Liver (tissue), 8 donors: ENCODE measurements at regions not wholly inside any gene's neighbourhood (a gene's known extent, or its start where the extent isn't known, plus 50 kb on each side); places are given as distances from the start of the nearest gene placed in this dataset.

Source experiments
- DNase-seq: peaks from one replicate; pipeline ENCODE4 v3.0.0-alpha.2; 2017; ENCODE audit warnings: low spot score
- H3K27ac ChIP-seq, 2 donors: one replicate each; pipeline ENCODE4 v1.7.0; 2013; ENCODE audit warnings: inconsistent platforms in 2 of 2, low read length in 2 of 2, control low read depth in 1 of 2, low read depth in 1 of 2, mild to moderate bottlenecking in 1 of 2
- H3K27me3 ChIP-seq, 4 donors: one replicate each; pipeline versions ENCODE4 v1.6.1 to v1.7.0; 2013; ENCODE audit warnings: low read length in 3 of 4, inconsistent platforms in 1 of 4, mild to moderate bottlenecking in 1 of 4, moderate library complexity in 1 of 4; ENCODE audit not compliant: control insufficient read depth in 4 of 4, insufficient read depth in 4 of 4
- H3K36me3 ChIP-seq, 4 donors: one replicate each; pipeline versions ENCODE4 v1.6.1 to v1.7.0; 2013; ENCODE audit warnings: low read length in 3 of 4, mild to moderate bottlenecking in 3 of 4, low read depth in 1 of 4, moderate library complexity in 1 of 4; ENCODE audit not compliant: control insufficient read depth in 4 of 4, insufficient read depth in 3 of 4
- H3K4me1 ChIP-seq, 4 donors: one replicate each; pipeline versions ENCODE4 v1.6.1 to v1.7.0; 2013; ENCODE audit warnings: low read length in 3 of 4, mild to moderate bottlenecking in 3 of 4, moderate library complexity in 1 of 4; ENCODE audit not compliant: control insufficient read depth in 4 of 4, insufficient read depth in 4 of 4
- H3K4me3 ChIP-seq, 3 donors: one replicate each; pipeline versions ENCODE4 v1.6.1 to v1.7.0; 2013; ENCODE audit warnings: low read length in 3 of 3, control low read depth in 1 of 3, low read depth in 1 of 3, mild to moderate bottlenecking in 1 of 3
- H3K9ac ChIP-seq, 2 donors: one replicate each; pipeline ENCODE4 v1.7.0; 2013; ENCODE audit warnings: low read length in 2 of 2, mild to moderate bottlenecking in 2 of 2, moderate library complexity in 2 of 2, control low read depth in 1 of 2, low read depth in 1 of 2
- H3K9me3 ChIP-seq, 4 donors: one replicate each; pipeline versions ENCODE4 v1.6.1 to v1.7.0; 2013; ENCODE audit warnings: low read length in 3 of 4; ENCODE audit not compliant: control insufficient read depth in 4 of 4
- ATF3 ChIP-seq: IDR thresholded peaks from 2 replicates; pipeline ENCODE4 v1.6.1; 2016; ENCODE audit warnings: antibody characterized with exemption
- EGR1 ChIP-seq, 2 donors: IDR thresholded peaks; 2 replicates each; pipeline ENCODE4 v1.6.1; 2016 to 2018; ENCODE audit warnings: antibody characterized with exemption in 2 of 2, low read depth in 2 of 2
- FOXA1 ChIP-seq: IDR thresholded peaks from 2 replicates; pipeline ENCODE4 v1.6.1; 2016; ENCODE audit warnings: antibody characterized with exemption
- FOXA2 ChIP-seq: IDR thresholded peaks from 2 replicates; pipeline ENCODE4 v1.6.1; 2016; ENCODE audit warnings: antibody characterized with exemption
- GABPA ChIP-seq, 2 donors: IDR thresholded peaks in 1 of 2; conservative IDR thresholded peaks in 1 of 2; 2 replicates each; pipeline ENCODE4 v1.6.1; 2016; ENCODE audit warnings: antibody characterized with exemption in 2 of 2, mild to moderate bottlenecking in 1 of 2, moderate library complexity in 1 of 2
- HNF4G ChIP-seq: IDR thresholded peaks from 2 replicates; pipeline ENCODE4 v1.6.1; 2016; ENCODE audit warnings: antibody characterized with exemption
- JUND ChIP-seq, 2 donors: IDR thresholded peaks; 2 replicates each; pipeline ENCODE4 v1.6.1; 2016; ENCODE audit warnings: antibody characterized with exemption in 2 of 2
- NR2F2 ChIP-seq: IDR thresholded peaks from 2 replicates; pipeline ENCODE4 v1.6.1; 2016; ENCODE audit warnings: antibody characterized with exemption
- RAD21 ChIP-seq, 2 donors: IDR thresholded peaks; 2 replicates each; pipeline ENCODE4 v1.6.1; 2016; ENCODE audit warnings: antibody characterized with exemption in 2 of 2, mild to moderate bottlenecking in 2 of 2
- RXRA ChIP-seq, 2 donors: IDR thresholded peaks; 2 replicates each; pipeline ENCODE4 v1.6.1; 2017 to 2018; ENCODE audit warnings: antibody characterized with exemption in 2 of 2, mild to moderate bottlenecking in 1 of 2
- SP1 ChIP-seq: IDR thresholded peaks from 2 replicates; pipeline ENCODE4 v1.6.1; 2018; ENCODE audit warnings: antibody characterized with exemption, mild to moderate bottlenecking
- TAF1 ChIP-seq: conservative IDR thresholded peaks from 2 replicates; pipeline ENCODE4 v1.6.1; 2016; ENCODE audit warnings: antibody characterized with exemption, mild to moderate bottlenecking
- YY1 ChIP-seq: IDR thresholded peaks from 2 replicates; pipeline ENCODE4 v1.6.1; 2016; ENCODE audit warnings: antibody characterized with exemption, mild to moderate bottlenecking
- ZBTB33 ChIP-seq: IDR thresholded peaks from 2 replicates; pipeline ENCODE4 v1.6.1; 2016; ENCODE audit warnings: antibody characterized with exemption
- WGBS: extraction: QIAGEN DNeasy Blood & Tissue Kit; methylation state at CpG from one replicate; pipeline ENCODE4 v1.1.7; 2013; 5-methylcytosine and 5-hydroxymethylcytosine counted together
- TF ChIP-seq, protein P1 (sequence below): IDR thresholded peaks from 2 replicates; pipeline ENCODE4 v1.6.1; 2016; ENCODE audit warnings: antibody characterized with exemption, mild to moderate bottlenecking
- TF ChIP-seq, protein P2 (sequence below): IDR thresholded peaks from 2 replicates; pipeline ENCODE4 v1.6.1; 2016; ENCODE audit warnings: antibody characterized with exemption
- TF ChIP-seq, protein P3 (sequence below): fragments of 150-350 bp; IDR thresholded peaks from 2 replicates; pipeline ENCODE4 v1.5.1; 2017; ENCODE audit warnings: improper control_type of control experiment, low read depth, low read length; ENCODE audit not compliant: missing input control
- donor health status: healthy.
- donor health status: healthy.
- donor health status: healthy.
- donor health status: healthy.
- donor health status: healthy.

DNA sequence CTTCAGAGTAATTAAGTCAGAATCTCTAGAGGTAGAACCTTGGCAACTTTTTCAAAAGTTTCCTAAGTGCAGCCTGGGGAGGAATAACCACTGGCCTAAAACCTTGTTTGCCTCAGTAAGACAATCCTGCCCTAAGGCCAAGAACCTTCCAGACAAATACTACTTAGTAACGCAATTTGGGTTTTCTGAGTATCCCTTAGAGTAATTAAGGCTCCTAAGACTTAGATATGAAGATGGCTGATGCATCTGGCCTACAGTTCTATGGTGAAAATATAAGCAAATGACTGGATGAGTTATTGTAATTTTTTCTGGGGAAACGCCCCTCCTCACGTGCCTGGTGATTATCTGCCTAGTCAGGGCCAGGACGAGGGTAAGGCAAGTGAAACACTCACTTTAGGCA is 95.7 kb upstream of the DLX2 start:
- no peak for TF ChIP-seq TAF1
- no peak for TF ChIP-seq EGR1 (IDR thresholded peaks at IDR 0.05; ENCODE audit: low read depth in 2 of 2)
- TF ChIP-seq, protein P1, sequence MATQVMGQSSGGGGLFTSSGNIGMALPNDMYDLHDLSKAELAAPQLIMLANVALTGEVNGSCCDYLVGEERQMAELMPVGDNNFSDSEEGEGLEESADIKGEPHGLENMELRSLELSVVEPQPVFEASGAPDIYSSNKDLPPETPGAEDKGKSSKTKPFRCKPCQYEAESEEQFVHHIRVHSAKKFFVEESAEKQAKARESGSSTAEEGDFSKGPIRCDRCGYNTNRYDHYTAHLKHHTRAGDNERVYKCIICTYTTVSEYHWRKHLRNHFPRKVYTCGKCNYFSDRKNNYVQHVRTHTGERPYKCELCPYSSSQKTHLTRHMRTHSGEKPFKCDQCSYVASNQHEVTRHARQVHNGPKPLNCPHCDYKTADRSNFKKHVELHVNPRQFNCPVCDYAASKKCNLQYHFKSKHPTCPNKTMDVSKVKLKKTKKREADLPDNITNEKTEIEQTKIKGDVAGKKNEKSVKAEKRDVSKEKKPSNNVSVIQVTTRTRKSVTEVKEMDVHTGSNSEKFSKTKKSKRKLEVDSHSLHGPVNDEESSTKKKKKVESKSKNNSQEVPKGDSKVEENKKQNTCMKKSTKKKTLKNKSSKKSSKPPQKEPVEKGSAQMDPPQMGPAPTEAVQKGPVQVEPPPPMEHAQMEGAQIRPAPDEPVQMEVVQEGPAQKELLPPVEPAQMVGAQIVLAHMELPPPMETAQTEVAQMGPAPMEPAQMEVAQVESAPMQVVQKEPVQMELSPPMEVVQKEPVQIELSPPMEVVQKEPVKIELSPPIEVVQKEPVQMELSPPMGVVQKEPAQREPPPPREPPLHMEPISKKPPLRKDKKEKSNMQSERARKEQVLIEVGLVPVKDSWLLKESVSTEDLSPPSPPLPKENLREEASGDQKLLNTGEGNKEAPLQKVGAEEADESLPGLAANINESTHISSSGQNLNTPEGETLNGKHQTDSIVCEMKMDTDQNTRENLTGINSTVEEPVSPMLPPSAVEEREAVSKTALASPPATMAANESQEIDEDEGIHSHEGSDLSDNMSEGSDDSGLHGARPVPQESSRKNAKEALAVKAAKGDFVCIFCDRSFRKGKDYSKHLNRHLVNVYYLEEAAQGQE = no peak
- no peak for TF ChIP-seq GABPA (IDR thresholded peaks at IDR 0.05 in 1 of 2, conservative IDR thresholded peaks at IDR 0.05 in 1 of 2)
- no peak for TF ChIP-seq YY1
- TF ChIP-seq FOXA2 = no peak
- no peak for TF ChIP-seq ZBTB33
- TF ChIP-seq, protein P2, sequence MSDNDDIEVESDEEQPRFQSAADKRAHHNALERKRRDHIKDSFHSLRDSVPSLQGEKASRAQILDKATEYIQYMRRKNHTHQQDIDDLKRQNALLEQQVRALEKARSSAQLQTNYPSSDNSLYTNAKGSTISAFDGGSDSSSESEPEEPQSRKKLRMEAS = no peak
- no peak for TF ChIP-seq ATF3
- TF ChIP-seq RAD21 (IDR thresholded peaks at IDR 0.05) = no peak
- TF ChIP-seq, protein P3, sequence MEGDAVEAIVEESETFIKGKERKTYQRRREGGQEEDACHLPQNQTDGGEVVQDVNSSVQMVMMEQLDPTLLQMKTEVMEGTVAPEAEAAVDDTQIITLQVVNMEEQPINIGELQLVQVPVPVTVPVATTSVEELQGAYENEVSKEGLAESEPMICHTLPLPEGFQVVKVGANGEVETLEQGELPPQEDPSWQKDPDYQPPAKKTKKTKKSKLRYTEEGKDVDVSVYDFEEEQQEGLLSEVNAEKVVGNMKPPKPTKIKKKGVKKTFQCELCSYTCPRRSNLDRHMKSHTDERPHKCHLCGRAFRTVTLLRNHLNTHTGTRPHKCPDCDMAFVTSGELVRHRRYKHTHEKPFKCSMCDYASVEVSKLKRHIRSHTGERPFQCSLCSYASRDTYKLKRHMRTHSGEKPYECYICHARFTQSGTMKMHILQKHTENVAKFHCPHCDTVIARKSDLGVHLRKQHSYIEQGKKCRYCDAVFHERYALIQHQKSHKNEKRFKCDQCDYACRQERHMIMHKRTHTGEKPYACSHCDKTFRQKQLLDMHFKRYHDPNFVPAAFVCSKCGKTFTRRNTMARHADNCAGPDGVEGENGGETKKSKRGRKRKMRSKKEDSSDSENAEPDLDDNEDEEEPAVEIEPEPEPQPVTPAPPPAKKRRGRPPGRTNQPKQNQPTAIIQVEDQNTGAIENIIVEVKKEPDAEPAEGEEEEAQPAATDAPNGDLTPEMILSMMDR = no peak
- TF ChIP-seq JUND (IDR thresholded peaks at IDR 0.05) = no peak
- TF ChIP-seq FOXA1 = no peak
- no peak for TF ChIP-seq SP1
- no peak for TF ChIP-seq RXRA (IDR thresholded peaks at IDR 0.05)
- no peak for TF ChIP-seq HNF4G
- no peak for TF ChIP-seq NR2F2
- DNase-seq = no peak
- Histone ChIP-seq H3K27me3 (no peaks in the 10 kb centered on the region), H3K27ac (no peak overlapping the region), H3K4me3 (no peak overlapping the region), H3K9me3 (peaks cover 3 to 11% (median 7%) of the 10 kb centered on the region in 4 donors), H3K36me3 (no peaks in the 10 kb centered on the region), H3K9ac (no peak overlapping the region), H3K4me1 (no peaks in the 10 kb centered on the region)
- 82% methylated on average over 4 of the region's 4 CpGs for WGBS

- 97% methylated on average over 1 of the region's 1 CpG for WGBS
- TF ChIP-seq ZBTB33 (no peak), RXRA (IDR thresholded peaks at IDR 0.05) (no peak), HNF4G (no peak)
- no peak overlapping the region for H3K27ac ChIP-seq
These were observed 96.2 kb upstream of the DLX2 start for GRCh38 chr2:172198908-172199307.

More at GRCh38 chr2:172198908-172199307, 96.2 kb upstream of the DLX2 start:
- peaks cover 3 to 10% (median 5%) of the 10 kb centered on the region in 4 donors for H3K9me3 ChIP-seq
- H3K4me3 ChIP-seq = no peak overlapping the region
- no peaks in the 10 kb centered on the region for H3K4me1 ChIP-seq
- H3K9ac ChIP-seq = no peak overlapping the region
- H3K27me3 ChIP-seq = no peaks in the 10 kb centered on the region
- DNase-seq = no peak
- H3K36me3 ChIP-seq = no peaks in the 10 kb centered on the region
